ENCODE measurements at regions not wholly inside any gene's neighbourhood (a gene's known extent, or its start where the extent isn't known, plus 50 kb on each side); places are given as distances from the start of the nearest gene placed in this dataset.
"Not testable (repeated sequence)": the region's sequence is repeated elsewhere in the genome, so short reads cannot be mapped to it uniquely, and the experiment has no call there.

GRCh38 chr2:225837328-225837727, 437.8 kb downstream of the NYAP2 start:
- DNase-seq (ENCODE audit: low spot score) = no peak

GRCh38 chr2:225824748-225825449, 425.4 kb downstream of the NYAP2 start:
- DNase-seq (ENCODE audit: low spot score) = no peak

GRCh38 chr2:225821351-225821750, 421.8 kb downstream of the NYAP2 start:
- no peak for DNase-seq (ENCODE audit: low spot score)

GRCh38 chr2:225820826-225821225, 421.3 kb downstream of the NYAP2 start:
- DNase-seq (ENCODE audit: low spot score) = no peak

DNA sequence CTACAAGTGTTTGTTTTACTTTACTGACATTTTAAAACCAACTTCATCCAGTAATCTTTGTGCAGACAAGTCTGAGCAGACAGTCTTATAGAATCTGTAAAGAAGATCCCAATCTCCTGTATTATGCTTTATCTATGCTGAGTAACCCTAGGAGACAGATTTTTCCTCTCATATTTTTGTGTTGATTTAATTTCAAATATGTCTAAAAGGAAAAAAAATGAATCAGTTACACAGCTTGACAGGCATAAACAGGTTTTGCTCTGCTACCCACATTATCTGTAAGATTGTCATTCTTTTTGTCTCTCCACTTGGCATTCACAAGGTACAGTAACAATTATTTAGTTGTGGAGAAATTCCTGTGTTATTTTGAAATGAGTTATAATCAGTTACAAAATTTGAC, 415.0 kb downstream of the NYAP2 start:
- DNase-seq (ENCODE audit: low spot score) = no peak

GRCh38 chr2:225806105-225806504, 406.6 kb downstream of the NYAP2 start:
- no peak for DNase-seq (ENCODE audit: low spot score)

- DNase-seq (ENCODE audit: low spot score) = not testable (repeated sequence)
These were observed 402.6 kb downstream of the NYAP2 start for GRCh38 chr2:225802076-225802475.

DNA sequence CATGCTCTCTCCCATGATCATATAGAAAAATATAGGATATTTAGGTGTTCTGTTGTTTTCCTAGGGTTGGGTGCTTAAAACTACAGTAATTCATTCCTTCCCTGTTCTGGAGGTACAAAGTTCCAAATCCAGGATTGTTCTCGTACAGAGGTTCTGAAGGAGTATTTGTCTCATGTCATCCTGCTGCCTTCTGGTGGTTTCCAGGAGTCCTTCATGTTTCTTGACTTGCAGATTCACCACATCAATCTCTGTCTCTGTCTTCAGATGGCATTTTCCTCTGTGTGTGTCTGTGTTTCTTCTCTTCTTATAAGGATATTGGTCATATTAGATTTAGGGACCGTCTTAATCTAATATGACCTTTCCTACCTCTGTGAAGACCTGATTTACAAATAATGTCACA, 397.9 kb downstream of the NYAP2 start:
- DNase-seq (ENCODE audit: low spot score) = no peak

DNA sequence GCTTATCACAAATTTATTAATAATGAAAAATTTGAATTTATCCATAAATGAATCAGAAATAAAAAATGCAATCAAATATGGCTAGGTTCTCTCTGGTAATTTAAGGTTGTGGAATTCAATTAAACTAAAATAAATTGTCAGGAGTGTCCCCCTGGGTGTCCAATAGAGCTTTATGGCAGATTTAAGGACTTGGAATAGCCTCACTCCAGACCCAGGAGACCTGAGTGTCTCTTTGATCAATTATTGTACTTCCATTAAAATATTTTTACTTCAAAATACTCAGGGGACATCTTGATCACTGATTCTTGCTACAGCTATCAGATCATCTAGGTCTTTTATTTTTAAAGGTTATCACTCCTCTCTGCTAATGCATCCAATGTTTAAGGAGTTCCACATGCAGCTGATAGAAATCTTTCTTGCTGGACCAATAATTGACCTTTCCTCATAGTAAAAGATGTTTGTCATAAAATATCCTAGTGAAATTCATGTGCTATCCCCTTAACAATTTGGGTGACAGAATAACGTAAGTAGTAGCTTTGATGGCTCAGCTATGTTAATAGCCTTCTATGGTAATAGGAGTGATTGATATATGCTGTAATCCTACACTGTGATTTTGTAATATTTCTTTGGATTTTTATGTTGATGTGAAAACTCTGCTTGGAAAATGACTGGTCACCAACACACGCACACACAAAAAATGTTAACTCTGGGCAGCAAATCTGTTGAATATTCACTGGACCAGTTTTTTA, 395.3 kb downstream of the NYAP2 start:
- DNase-seq (ENCODE audit: low spot score) = no peak

GRCh38 chr2:225793736-225794550, 394.4 kb downstream of the NYAP2 start:
- DNase-seq (ENCODE audit: low spot score) = no peak

DNA sequence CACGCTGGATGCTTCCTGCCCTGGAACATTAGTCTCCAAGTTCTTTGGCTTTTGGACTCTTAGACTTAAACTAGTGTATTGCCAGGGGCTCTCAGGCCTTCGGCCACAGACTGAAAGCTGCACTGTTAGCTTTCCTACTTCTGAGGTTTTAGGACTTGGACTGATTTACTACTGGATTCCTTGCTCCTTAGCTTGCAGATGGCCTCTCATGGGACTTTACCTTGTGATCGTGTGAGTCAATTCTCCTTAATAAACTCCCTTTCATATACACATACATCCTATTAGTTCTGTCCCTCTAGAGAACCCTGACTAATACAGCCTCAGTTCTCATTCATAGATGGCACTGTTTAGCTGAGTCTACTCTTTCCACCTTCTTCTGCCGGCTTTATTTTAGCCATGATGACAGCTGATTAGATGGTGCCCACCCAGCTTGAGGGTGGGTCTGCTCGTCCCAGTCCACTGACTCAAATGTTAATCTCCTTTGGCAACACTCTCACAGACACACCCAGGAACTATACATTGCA, 389.1 kb downstream of the NYAP2 start:
- no peak for DNase-seq (ENCODE audit: low spot score)

- no peak for DNase-seq (ENCODE audit: low spot score)
These were observed 388.0 kb downstream of the NYAP2 start for GRCh38 chr2:225787497-225787896.

GRCh38 chr2:225781991-225782390, 382.5 kb downstream of the NYAP2 start:
- DNase-seq (ENCODE audit: low spot score) = no peak

DNA sequence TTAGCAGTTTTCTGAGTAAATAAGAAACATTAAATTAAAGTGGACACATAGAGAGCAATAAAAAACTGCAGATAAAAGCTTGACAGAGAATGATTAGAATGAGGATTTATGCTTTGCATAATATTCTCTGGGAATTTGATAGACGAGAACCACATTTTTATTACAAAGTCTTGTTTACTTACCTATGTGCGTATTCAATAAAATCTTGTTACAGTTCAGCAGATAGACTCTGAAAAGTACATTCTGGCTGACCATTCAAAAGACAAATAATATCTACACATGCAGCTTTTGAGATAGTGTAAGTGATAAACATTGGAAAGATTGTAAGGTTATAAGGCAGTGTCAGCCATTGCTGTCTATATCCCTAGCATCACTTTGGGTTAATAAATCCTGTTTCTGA, 381.6 kb downstream of the NYAP2 start:
- no peak for DNase-seq (ENCODE audit: low spot score)

- no peak for DNase-seq (ENCODE audit: low spot score)
These were observed 380.3 kb downstream of the NYAP2 start for GRCh38 chr2:225779829-225780228.

- no peak for DNase-seq (ENCODE audit: low spot score)
These were observed 373.6 kb downstream of the NYAP2 start for GRCh38 chr2:225773148-225773547.

DNA sequence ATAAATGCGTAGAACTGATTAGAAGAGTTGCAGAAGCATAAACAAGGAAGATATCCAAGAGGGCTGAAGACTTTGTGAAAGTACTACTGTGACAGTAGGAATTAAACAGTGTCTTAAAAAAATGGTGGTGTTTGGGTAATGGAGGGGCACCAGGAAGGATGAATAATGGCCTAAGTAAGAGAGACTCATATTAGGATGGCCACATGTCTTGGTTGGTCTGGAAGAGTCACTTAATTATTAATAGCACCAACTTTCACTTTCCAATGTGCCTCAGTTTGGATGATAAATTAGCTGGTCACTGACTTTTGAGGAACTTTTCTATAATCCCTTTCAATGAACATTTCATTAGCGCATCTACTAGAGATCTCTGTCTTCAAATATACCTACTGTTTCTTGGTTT, 372.2 kb downstream of the NYAP2 start:
- DNase-seq (ENCODE audit: low spot score) = no peak

- no peak for DNase-seq (ENCODE audit: low spot score)
These were observed 369.2 kb downstream of the NYAP2 start for GRCh38 chr2:225768741-225769140.

DNA sequence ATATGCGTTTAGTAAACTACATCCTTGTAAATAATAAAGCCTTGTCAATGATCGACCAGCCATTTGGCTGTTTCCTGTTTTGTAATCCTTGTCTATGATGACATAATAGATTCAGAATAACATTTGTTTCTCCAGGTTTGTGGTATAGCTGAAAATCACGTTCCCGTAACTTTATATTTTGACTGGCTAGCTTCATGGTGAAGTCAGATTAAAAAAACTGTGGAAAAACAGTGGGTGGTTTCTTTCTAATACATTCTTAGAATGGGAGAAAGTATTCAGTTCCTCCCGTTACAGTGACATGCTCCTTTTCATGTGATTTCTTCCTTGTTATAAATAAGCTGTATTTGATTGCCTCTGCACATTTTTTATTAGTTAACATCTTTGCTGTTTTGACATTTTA, 366.9 kb downstream of the NYAP2 start:
- no peak for DNase-seq (ENCODE audit: low spot score)

DNA sequence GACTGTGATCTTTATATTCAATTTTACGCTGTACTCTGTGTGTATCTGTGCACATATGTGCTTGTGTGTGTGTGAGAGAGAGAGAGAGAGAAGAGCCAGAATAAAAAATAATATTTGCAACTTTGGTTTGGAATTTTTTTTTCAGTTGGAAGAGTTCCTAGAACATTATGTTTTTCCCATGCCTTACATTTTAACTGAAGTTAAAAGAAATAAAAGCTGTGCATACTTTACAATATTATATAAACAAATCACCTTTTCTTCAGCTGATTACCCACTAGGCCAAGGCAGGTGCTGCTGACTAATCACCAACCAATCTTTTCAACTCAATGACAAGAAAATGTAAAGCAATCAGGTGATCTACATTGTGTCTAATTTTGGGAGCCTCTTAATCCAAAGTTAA, 366.3 kb downstream of the NYAP2 start:
- no peak for DNase-seq (ENCODE audit: low spot score)

DNA sequence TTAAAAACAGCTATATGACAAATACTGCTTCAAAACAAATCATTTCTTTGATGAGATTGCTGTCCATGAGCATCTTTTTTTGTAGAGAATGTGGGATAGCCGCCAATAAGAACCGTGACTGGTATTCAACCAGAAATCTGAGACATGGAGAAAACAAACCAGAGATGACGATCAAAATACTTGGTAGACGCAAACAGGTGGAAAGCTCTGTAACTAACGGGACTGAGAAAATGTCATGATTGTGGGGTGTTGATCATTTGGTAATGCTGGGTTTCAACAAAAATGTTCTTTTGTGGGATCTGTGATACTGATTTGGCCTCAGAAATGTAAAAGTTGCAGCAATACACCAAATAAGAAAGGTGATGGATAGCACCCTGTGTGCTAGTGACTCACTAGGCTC, 364.8 kb downstream of the NYAP2 start:
- DNase-seq (ENCODE audit: low spot score) = no peak

DNA sequence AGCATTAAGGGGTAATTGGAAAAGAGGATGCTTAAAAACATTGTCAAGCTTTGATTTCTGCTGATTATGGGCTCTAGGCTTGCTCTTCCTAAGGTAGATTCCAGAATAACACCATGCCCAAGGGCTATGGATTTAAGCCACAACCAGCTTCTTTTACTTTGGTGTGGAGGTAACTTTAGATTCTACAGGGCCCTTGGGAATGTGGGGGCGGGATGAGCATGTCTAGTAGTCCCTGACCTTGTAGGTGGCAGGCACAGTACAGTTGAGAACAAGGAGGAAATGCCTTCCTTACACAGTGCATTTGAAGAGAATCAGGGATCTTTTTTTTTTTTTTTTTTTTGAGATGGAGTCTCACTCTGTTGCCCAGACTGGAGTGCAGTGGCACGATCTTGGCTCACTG, 364.2 kb downstream of the NYAP2 start:
- DNase-seq (ENCODE audit: low spot score) = no peak
